GM18507 (cell line): ENCODE measurements at regions not wholly inside any gene's neighbourhood (a gene's known extent, or its start where the extent isn't known, plus 50 kb on each side); places are given as distances from the start of the nearest gene placed in this dataset.
"Not testable (repeated sequence)": the region's sequence is repeated elsewhere in the genome, so short reads cannot be mapped to it uniquely, and the experiment has no call there.

ENCODE experiments used
- DNase-seq: peaks from one replicate; pipeline ENCODE4 v3.0.0; 2011; ENCODE audit warnings: low read depth; ENCODE audit not compliant: insufficient read length; ENCODE audit errors: extremely low spot score
- FAIRE-seq: peaks from 2 replicates; lab custom pipeline; 2011; peaks lifted over from hg19 to GRCh38; lab: Jason Lieb, UNC

GRCh38 chrX:69431420-69431819 is 72.7 kb upstream of the NALF2 start:
- FAIRE-seq (no peak), DNase-seq (no peak)

GRCh38 chrX:69430785-69431184 is 73.3 kb upstream of the NALF2 start:
- DNase-seq (no peak), FAIRE-seq (no peak)

- FAIRE-seq (no peak), DNase-seq (no peak)
Measured at GRCh38 chrX:69429339-69430015, 74.6 kb upstream of the NALF2 start.

- DNase-seq (no peak), FAIRE-seq (no peak)
Measured at GRCh38 chrX:69428216-69428615, 75.9 kb upstream of the NALF2 start.

GRCh38 chrX:69424910-69425309 is 79.2 kb upstream of the NALF2 start:
- DNase-seq (no peak), FAIRE-seq (no peak)

- FAIRE-seq = no peak
- DNase-seq = no peak
Measured at GRCh38 chrX:69424161-69424560, 80.0 kb upstream of the NALF2 start.

GRCh38 chrX:69422208-69422607 is 81.9 kb upstream of the NALF2 start:
- not testable (repeated sequence) for DNase-seq, FAIRE-seq

- DNase-seq (no peak), FAIRE-seq (no peak)
Measured at GRCh38 chrX:69415698-69416097, 88.4 kb upstream of the NALF2 start.

GRCh38 chrX:69412661-69413060 is 91.5 kb upstream of the NALF2 start:
- DNase-seq (no peak), FAIRE-seq (no peak)

- FAIRE-seq (no peak), DNase-seq (no peak)
Measured at GRCh38 chrX:69398881-69399280, 105.2 kb upstream of the NALF2 start.

GRCh38 chrX:69396916-69397315 is 107.2 kb upstream of the NALF2 start:
- FAIRE-seq (no peak), DNase-seq (no peak)

- DNase-seq (no peak), FAIRE-seq (no peak)
Measured at GRCh38 chrX:69395306-69395705, 108.8 kb upstream of the NALF2 start.

GRCh38 chrX:69389101-69389501 is 115.0 kb upstream of the NALF2 start:
- no peak for DNase-seq
- no peak for FAIRE-seq

GRCh38 chrX:69388526-69388925 is 115.6 kb upstream of the NALF2 start:
- DNase-seq (no peak), FAIRE-seq (no peak)

GRCh38 chrX:69387567-69388487 is 116.3 kb upstream of the NALF2 start:
- DNase-seq (peak; percentile 4), FAIRE-seq (peak; percentile 50)

GRCh38 chrX:69386681-69387080 is 117.4 kb upstream of the NALF2 start:
- FAIRE-seq (no peak), DNase-seq (no peak)

- DNase-seq = no peak
- FAIRE-seq = no peak
Measured at GRCh38 chrX:69379412-69379811, 124.7 kb upstream of the NALF2 start.

GRCh38 chrX:69374569-69374968 is 129.6 kb upstream of the NALF2 start:
- DNase-seq = no peak
- no peak for FAIRE-seq

GRCh38 chrX:69372435-69372834 is 131.7 kb upstream of the NALF2 start:
- no peak for FAIRE-seq

GRCh38 chrX:69371159-69371558 is 133.0 kb upstream of the NALF2 start:
- FAIRE-seq = no peak
- no peak for DNase-seq

More at GRCh38 chrX:69372435-69372834, 131.7 kb upstream of the NALF2 start:
- no peak for DNase-seq

GRCh38 chrX:69369999-69370398 is 134.1 kb upstream of the NALF2 start:
- no peak for DNase-seq
- no peak for FAIRE-seq
